GM04504 (cell line): ENCODE measurements at regions not wholly inside any gene's neighbourhood (a gene's known extent, or its start where the extent isn't known, plus 50 kb on each side); places are given as distances from the start of the nearest gene placed in this dataset.
"Not testable (repeated sequence)": the region's sequence is repeated elsewhere in the genome, so short reads cannot be mapped to it uniquely, and the experiment has no call there.

Experiments
- DNase-seq: peaks from one replicate; pipeline ENCODE4 v3.0.0-alpha.2; 2012; ENCODE audit warnings: low read depth

DNA sequence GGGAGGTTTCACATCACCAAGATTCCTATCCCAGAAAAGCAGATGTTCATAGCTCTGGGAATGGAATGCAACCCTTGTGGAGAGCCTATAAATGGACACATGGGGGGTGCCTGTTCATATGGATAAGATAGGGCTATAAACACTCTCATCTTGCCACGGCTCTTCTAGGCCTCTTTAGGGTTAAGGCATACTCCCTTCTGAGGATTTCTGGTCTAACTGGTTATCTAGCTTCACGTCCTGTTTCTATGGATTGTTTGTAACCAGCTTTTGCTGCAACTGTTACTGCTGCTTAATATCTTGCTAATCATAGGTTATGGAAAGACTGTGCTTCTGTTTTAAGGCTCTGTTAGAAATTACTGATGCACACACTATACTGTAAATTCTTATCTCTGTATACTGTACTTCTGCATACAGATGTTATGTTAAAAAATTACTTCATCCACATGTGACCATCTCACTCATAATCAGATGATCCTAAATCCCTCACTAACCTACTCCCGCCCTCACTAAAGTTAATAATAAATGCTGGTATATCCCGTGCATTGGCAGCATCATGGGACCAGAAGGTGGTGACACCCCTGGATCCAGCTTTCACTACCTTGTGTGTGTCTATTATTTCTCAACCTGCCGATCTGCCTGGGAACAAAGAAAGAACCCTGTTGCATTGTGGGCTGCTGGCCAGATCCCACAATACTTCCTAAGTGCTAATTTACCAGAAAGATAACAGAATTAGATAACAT, 68.7 kb downstream of the PRKAB2 start:
- DNase-seq: not testable (repeated sequence)

GRCh38 chr1:147099192-147099591, 73.1 kb downstream of the PRKAB2 start:
- no peak for DNase-seq

DNA sequence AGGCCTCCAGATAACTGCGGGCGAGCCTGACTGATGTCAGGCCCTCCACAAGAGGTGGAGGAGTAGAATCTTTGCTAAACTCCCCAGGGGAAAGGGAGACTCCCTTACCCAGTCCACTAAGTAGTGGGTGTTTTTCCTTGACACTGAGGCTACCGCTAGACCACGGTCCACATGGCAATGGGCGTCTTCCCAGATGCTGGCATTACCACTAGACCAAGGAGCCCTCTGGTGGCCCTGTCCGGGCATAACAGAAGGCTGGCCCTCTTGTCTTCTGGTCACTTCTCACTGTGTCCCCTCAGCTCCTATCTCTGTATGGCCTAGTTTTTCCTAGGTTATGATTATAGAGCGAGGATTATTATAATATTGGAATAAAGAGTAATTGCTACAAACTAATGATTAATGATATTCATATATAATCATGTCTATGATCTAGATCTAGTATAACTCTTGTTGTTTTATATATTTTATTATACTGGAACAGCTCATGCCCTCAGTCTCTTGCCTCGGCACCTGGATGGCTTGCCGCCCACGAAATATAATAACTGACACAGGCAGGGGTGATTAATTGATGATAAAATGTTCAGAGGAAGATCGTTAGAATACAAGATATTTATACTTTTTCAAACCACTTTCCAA, 73.8 kb downstream of the PRKAB2 start:
- DNase-seq: peak; percentile 4

DNA sequence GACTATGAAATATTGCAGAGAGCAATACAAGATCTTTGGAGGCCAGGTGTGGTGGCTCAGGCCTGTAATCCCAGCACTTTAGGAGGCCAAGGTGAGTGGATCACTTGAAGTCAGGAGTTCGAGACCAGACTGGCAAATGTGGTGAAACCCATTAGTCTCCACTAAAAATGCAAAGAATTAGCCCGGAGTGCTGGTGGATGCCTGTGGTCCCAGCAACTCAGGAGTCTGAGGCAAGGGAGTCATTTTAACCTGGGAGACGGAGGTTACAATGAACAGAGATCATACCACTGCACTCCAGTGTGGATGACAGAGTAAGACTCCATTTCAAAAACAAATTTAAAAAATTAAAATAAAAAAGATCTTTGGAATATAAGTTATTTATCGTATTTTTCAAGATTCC, 76.6 kb downstream of the PRKAB2 start:
- DNase-seq: no peak

DNA sequence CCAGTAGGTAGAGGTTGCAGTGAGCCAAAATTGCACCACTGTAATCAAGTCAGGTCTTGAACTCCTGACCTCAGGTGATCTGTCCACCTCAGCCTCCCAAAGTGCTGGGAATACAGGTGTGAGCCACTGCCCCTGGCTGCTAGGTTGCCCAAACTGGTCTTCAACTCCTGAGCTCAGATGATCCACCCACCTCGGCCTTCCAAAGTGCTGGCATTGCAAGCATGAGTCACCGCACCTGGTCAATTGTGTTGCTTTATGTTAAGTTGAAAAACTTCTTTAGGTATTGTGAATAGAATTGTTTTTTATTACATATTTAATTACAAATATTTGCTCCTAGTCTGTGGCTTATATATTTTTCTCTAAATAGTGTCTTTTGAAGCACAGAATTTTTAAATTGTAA, 80.5 kb downstream of the PRKAB2 start:
- no peak for DNase-seq

- no peak for DNase-seq
These were observed 82.8 kb downstream of the PRKAB2 start for GRCh38 chr1:147089457-147089856.

GRCh38 chr1:147086129-147086528, 86.1 kb downstream of the PRKAB2 start:
- DNase-seq: no peak

DNA sequence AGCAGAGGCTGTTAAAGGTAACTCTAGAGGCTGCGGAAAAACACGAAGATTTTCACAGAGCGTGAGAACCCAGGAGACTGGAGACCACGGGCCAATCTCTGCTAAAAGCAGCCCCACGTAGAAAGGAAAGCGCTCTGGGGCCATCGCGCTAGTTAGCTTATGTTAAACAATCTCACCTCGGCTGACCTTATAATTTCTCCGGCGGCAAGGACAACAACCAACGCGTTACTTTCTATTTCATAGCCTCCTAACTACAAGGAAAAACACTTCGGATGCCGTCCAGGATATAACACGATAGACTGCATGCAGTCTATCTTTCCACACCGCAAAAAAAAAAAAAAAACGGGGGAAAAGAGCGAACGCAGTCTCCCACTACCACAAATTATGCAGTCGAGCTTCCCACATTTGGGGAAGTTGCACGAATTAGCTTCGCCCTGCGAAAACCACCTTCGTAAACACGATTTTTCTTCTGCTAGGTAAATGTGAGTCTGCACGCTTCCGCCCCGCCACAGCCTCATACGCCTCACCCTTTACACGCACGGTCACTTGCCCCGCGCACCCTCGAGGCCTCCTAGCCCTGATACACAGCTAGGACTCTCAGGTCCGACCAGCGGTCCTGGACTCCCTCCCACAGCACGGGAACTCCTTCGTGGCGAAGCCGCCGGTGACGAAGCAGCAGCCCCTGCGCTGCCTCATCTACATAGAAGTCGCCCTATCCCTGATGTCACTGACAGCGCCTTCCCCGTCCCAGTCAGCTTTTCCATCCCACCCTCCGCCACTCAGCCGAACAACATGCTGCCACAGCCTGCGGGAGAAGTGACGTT, 87.8 kb downstream of the PRKAB2 start:
- peak; percentile 40 for DNase-seq

- DNase-seq: no peak
These were observed 88.4 kb downstream of the PRKAB2 start for GRCh38 chr1:147083919-147084272.

- no peak for DNase-seq
These were observed 91.4 kb downstream of the PRKAB2 start for GRCh38 chr1:147080671-147081394.

DNA sequence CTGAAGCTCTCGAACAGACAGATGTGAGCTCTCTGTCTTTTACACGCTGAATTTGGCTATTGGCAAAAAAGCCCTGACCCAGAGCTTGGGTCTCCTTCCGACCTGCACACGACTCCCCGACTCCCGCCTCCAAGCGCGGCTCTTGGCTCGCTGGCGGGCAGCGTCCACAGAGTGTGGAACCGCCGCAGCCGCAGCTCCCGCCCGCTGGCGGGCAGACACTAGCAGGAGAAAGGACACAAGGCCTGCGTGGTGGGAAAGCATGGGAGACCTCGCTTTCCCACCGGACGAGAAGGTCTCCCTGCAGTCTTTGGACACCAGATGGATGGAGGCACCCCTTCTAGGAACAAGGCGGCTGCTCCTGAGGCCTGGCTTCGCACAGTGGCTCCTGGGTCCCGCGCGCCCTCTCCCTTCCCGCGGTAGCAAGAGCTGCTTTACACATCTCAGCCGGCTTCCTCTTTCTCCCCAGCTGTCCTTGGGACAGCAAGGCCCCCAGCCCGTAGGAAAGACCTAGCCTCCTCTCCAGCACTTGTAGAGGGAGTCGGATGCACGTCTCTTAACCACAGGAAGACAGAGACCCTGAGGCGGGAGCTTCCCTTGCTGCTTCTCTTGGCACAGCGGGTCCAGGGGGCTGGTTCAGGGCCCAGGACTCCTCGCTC, 92.1 kb downstream of the PRKAB2 start:
- no peak for DNase-seq

DNA sequence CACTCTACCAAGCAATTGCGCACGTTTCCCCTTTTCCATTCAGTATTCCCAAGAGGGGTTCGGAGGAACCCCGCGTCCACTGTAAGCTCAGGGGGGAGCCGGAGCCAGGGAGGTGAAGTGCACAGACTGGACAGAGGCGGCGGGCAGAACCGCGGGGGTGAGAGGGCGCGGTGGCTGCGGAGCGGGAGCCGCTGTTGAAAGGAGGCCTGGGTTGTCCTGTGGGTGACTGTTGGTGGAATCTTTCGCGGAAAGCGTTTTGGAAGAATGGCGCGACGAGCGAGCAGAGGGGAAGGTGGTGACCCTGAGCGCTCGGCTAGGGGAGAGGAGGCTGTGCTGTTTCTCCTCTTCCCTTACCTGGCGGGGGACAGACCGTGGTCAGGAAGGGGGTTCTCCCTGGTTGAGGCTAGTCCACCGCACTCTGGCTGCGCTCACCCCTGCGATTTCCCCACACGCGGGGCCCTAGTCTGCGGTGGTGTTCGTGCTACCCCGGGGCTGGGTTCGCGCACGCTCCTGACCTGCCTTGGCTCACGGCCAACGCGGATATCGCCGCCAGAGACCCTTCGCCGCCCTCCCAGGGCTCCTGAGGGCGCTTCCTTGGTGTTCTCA, 92.8 kb downstream of the PRKAB2 start:
- no peak for DNase-seq

DNA sequence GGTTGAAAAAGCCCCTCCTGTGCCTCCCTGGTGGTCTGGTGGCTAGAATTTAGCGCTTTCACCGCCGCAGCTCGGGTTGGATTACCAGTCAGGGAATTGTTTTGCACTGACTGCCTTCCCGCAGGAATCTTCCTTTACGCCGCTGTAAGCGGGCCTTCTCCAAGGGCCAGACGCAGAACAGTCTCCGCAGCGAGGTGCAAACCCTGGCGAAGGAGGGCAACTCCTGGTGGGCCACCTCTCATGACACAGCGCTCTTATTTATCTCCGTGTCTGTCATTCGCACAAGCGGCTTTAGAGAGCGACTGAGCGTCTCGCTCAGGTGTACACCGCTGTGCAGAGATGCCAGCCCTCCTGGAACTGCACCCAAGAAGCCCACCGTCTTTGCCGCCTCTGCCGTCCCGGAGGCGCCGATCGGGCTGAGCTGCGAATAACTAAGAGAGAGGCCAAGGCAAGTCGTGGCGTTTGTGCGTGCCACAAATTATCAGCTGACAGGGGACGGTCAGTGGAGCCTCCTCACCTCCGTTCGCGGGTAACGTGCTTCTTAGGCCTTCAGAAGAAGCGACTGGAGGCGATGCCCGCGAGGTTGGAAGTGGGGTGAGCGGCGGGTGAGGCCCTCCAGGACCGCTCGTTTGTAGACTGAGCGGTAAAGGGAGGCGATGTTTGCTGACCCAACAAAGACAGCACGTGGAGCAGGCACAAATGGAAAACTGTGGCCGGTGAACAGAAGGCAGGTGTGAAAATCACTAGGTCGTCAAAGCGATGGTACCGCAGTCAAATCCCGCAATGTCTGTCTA, 93.5 kb downstream of the PRKAB2 start:
- no peak for DNase-seq

- DNase-seq: no peak
These were observed 94.2 kb downstream of the PRKAB2 start for GRCh38 chr1:147077936-147078605.

GRCh38 chr1:147077523-147077922, 94.7 kb downstream of the PRKAB2 start:
- no peak for DNase-seq

DNA sequence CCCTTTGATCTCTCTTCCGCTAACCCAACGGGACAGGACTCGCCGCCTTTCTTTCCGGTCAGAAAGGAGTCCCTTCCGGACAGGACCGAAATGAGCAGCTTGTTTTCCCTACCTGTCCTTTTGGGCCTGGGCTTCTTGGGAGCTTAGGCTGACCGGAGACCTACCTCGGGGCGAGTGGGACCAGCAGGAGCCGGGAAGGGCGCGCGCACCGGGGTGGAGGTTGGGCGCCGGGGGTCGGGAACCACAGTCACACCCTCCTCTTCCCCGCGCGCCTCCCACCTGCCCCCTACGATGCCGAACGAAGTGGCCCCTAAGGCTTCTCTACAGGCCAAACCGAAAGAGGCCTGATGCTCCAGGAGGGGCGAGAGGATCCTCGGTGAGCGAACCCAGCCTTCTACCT, 95.2 kb downstream of the PRKAB2 start:
- no peak for DNase-seq

DNA sequence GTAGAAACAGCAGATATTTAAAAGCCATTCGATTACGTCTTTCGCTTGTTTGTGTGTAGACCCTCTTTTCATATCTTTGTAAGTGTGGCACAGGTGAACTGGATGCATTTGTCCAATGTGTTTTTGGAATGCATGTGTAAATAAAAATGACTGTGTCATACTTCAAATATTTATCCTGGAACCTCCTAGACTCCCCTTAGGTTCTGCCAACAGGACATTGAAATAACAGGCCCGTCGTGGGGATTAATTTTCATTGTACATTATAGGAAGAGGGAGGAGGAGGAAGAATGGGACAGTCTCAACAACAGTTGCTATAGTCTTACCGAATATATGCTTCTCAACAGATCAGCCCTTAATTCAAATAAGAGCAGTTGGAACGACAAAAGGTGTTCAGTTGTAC, 95.8 kb downstream of the PRKAB2 start:
- no peak for DNase-seq

DNA sequence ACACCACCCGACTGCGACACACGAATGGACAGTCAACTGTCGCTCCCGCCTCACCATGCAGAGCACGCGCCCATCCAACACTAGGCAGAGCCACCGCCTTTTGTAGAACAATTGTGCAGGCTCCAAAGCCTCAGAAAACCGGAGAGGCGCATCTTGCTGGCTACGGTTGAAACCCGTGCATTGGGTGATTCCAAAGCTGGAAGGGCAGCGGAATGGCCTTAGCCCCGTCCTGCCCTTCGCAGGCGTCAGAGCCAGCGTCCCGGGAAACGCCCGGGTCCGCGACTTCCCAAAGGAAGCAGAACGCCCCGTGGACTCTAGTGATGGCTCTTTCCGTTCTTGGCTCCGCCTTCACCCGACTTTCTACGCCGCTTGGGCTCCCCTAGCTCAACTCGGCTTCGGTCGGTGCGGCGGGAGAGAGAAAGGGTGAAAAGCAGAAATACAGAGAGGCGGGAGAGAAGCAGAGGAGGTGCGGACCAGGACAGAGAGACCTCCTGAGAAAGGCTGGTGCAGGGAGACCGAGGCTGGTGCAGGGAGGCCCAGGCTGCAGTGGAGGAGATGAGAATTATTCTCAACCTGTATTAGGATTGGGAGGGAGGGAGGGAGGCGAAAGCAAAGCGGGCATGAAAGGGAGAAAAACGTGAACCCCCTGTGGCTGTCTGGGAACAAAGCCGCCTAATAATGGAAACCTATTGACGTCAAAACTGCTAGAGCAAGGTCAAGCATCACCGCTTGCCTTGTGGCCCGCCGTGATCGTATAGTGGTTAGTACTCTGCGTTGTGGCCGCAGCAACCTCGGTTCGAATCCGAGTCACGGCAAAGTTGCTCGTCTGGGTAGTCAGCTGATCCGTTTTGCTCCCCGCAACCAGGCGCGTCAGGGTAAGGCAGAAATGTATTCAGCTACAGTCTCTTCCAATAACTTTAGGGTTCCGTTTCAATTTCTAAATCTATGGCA, 99.5 kb downstream of the PRKAB2 start:
- no peak for DNase-seq

- DNase-seq: no peak
These were observed 101.1 kb downstream of the PRKAB2 start for GRCh38 chr1:147071142-147071541.
